ENCODE measurements at regions not wholly inside any gene's neighbourhood (a gene's known extent, or its start where the extent isn't known, plus 50 kb on each side); places are given as distances from the start of the nearest gene placed in this dataset.

- no peak overlapping the region for H3K4me2 ChIP-seq (ENCODE audit: extremely low read depth, insufficient read depth, low read length)
- DNase-seq (ENCODE audit: low read depth in 2 of 2) = no peak
Observed at GRCh38 chr13:54606944-54607343, 1578.3 kb downstream of the OLFM4 start.

GRCh38 chr13:54607421-54607820, 1578.8 kb downstream of the OLFM4 start:
- H3K27me3 ChIP-seq (ENCODE audit: control insufficient read depth, insufficient read depth, low read length) = no peaks in the 10 kb centered on the region
- H3K9ac ChIP-seq (ENCODE audit: insufficient read depth, low read length) = no peak overlapping the region
- no peak overlapping the region for H3K4me2 ChIP-seq (ENCODE audit: extremely low read depth, insufficient read depth, low read length)
- no peak overlapping the region for H3K27ac ChIP-seq (ENCODE audit: insufficient read depth, low read length)
- H3K36me3 ChIP-seq (ENCODE audit: control insufficient read depth, insufficient read depth, low read length) = no peaks in the 10 kb centered on the region
- no peak for DNase-seq (ENCODE audit: low read depth in 2 of 2)
- TF ChIP-seq EZH2 (IDR thresholded peaks at IDR 0.05; ENCODE audit: low read length, missing control alignments) (no peak), CTCF (conservative IDR thresholded peaks at IDR 0.05 in 1 of 2, IDR thresholded peaks at IDR 0.05 in 1 of 2; ENCODE audit: low read depth in 1 of 2, low read length in 2 of 2) (no peak)
- H4K20me1 ChIP-seq (ENCODE audit: control insufficient read depth, extremely low read depth, insufficient read depth, low read length) = no peaks in the 10 kb centered on the region
- no peaks in the 10 kb centered on the region for H3K79me2 ChIP-seq (ENCODE audit: control insufficient read depth, insufficient read depth, low read length)
- no peaks in the 10 kb centered on the region for H3K9me3 ChIP-seq (ENCODE audit: control insufficient read depth, insufficient read depth, low read depth, low read length)
- H3K4me3 ChIP-seq (replicated peaks in 1 of 4; ENCODE audit: control extremely low read depth in 1 of 4, insufficient read depth in 1 of 4, low read depth in 3 of 4, low read length in 4 of 4) = no peak overlapping the region
- no peaks in the 10 kb centered on the region for H3K4me1 ChIP-seq (ENCODE audit: control insufficient read depth, extremely low read depth, insufficient read depth, low read length)
- no peak overlapping the region for H2AFZ ChIP-seq (ENCODE audit: low read length)

More at GRCh38 chr13:54606944-54607343, 1578.3 kb downstream of the OLFM4 start:
- Histone ChIP-seq H4K20me1 (ENCODE audit: control insufficient read depth, extremely low read depth, insufficient read depth, low read length) (no peaks in the 10 kb centered on the region), H3K4me1 (ENCODE audit: control insufficient read depth, extremely low read depth, insufficient read depth, low read length) (no peaks in the 10 kb centered on the region), H3K36me3 (ENCODE audit: control insufficient read depth, insufficient read depth, low read length) (no peaks in the 10 kb centered on the region), H2AFZ (ENCODE audit: low read length) (no peak overlapping the region), H3K9ac (ENCODE audit: insufficient read depth, low read length) (no peak overlapping the region), H3K4me3 (replicated peaks in 1 of 4; ENCODE audit: control extremely low read depth in 1 of 4, insufficient read depth in 1 of 4, low read depth in 3 of 4, low read length in 4 of 4) (no peak overlapping the region), H3K27ac (ENCODE audit: insufficient read depth, low read length) (no peak overlapping the region), H3K9me3 (ENCODE audit: control insufficient read depth, insufficient read depth, low read depth, low read length) (no peaks in the 10 kb centered on the region), H3K27me3 (ENCODE audit: control insufficient read depth, insufficient read depth, low read length) (no peaks in the 10 kb centered on the region), H3K79me2 (ENCODE audit: control insufficient read depth, insufficient read depth, low read length) (no peaks in the 10 kb centered on the region)
- TF ChIP-seq CTCF (conservative IDR thresholded peaks at IDR 0.05 in 1 of 2, IDR thresholded peaks at IDR 0.05 in 1 of 2; ENCODE audit: low read depth in 1 of 2, low read length in 2 of 2) (no peak), EZH2 (IDR thresholded peaks at IDR 0.05; ENCODE audit: low read length, missing control alignments) (no peak)

GRCh38 chr13:54611390-54611789, 1582.8 kb downstream of the OLFM4 start:
- Histone ChIP-seq H3K27me3 (ENCODE audit: control insufficient read depth, insufficient read depth, low read length) (no peaks in the 10 kb centered on the region), H3K27ac (ENCODE audit: insufficient read depth, low read length) (no peak overlapping the region), H3K79me2 (ENCODE audit: control insufficient read depth, insufficient read depth, low read length) (no peaks in the 10 kb centered on the region), H3K9me3 (ENCODE audit: control insufficient read depth, insufficient read depth, low read depth, low read length) (no peaks in the 10 kb centered on the region), H3K4me2 (ENCODE audit: extremely low read depth, insufficient read depth, low read length) (no peak overlapping the region), H3K36me3 (ENCODE audit: control insufficient read depth, insufficient read depth, low read length) (no peaks in the 10 kb centered on the region), H3K4me3 (replicated peaks in 1 of 4; ENCODE audit: control extremely low read depth in 1 of 4, insufficient read depth in 1 of 4, low read depth in 3 of 4, low read length in 4 of 4) (no peak overlapping the region), H2AFZ (ENCODE audit: low read length) (no peak overlapping the region), H3K9ac (ENCODE audit: insufficient read depth, low read length) (no peak overlapping the region), H3K4me1 (ENCODE audit: control insufficient read depth, extremely low read depth, insufficient read depth, low read length) (no peaks in the 10 kb centered on the region), H4K20me1 (ENCODE audit: control insufficient read depth, extremely low read depth, insufficient read depth, low read length) (no peaks in the 10 kb centered on the region)
- TF ChIP-seq CTCF (conservative IDR thresholded peaks at IDR 0.05 in 1 of 2, IDR thresholded peaks at IDR 0.05 in 1 of 2; ENCODE audit: low read depth in 1 of 2, low read length in 2 of 2) (no peak), EZH2 (IDR thresholded peaks at IDR 0.05; ENCODE audit: low read length, missing control alignments) (no peak)
- no peak for DNase-seq (ENCODE audit: low read depth in 2 of 2)
